ENCODE measurements at regions not wholly inside any gene's neighbourhood (a gene's known extent, or its start where the extent isn't known, plus 50 kb on each side); places are given as distances from the start of the nearest gene placed in this dataset.

DNA sequence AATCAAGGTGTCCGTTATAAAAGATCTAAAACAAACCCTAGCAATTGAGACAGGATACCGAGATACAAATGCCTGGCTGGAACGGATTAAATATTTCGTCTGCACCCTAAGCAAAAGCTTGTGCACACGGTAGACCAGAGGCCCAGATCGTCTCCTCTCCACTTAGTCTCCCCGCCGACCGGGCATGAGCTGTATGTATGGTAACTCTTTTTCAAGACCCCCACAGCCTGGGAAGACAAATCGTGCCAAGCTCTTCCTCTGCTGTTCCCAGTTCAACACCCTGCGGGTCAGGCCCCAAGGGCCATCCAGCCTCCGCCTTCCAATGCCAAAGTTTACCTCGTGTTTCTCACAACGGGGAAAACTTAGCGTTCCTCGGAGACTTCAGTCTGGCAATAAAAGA lies 285.7 kb upstream of the GALNT17 start:
- no peaks in the 10 kb centered on the region for H3K27me3 ChIP-seq (ENCODE audit: control insufficient read depth in 3 of 3, insufficient read depth in 3 of 3, low read length in 2 of 3)
- H3K4me3 ChIP-seq = no peak overlapping the region
- no peak overlapping the region for H3K9ac ChIP-seq (ENCODE audit: insufficient read depth in 1 of 2, low read length in 2 of 2)
- no peaks in the 10 kb centered on the region for H3K9me3 ChIP-seq (ENCODE audit: control insufficient read depth in 4 of 4, insufficient read depth in 3 of 4, low read length in 3 of 4)
- H3K36me3 ChIP-seq (ENCODE audit: control insufficient read depth in 4 of 4, insufficient read depth in 4 of 4, low read length in 4 of 4) = no peaks in the 10 kb centered on the region
- WGBS, 2 donors = 91 to 92% methylated on average over 16 of the region's 16 CpGs
- TF ChIP-seq, protein P1, sequence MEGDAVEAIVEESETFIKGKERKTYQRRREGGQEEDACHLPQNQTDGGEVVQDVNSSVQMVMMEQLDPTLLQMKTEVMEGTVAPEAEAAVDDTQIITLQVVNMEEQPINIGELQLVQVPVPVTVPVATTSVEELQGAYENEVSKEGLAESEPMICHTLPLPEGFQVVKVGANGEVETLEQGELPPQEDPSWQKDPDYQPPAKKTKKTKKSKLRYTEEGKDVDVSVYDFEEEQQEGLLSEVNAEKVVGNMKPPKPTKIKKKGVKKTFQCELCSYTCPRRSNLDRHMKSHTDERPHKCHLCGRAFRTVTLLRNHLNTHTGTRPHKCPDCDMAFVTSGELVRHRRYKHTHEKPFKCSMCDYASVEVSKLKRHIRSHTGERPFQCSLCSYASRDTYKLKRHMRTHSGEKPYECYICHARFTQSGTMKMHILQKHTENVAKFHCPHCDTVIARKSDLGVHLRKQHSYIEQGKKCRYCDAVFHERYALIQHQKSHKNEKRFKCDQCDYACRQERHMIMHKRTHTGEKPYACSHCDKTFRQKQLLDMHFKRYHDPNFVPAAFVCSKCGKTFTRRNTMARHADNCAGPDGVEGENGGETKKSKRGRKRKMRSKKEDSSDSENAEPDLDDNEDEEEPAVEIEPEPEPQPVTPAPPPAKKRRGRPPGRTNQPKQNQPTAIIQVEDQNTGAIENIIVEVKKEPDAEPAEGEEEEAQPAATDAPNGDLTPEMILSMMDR (IDR thresholded peaks at IDR 0.05; ENCODE audit: control extremely low read depth, extremely low read depth) = no peak
- H3K27ac ChIP-seq (ENCODE audit: low read depth in 1 of 2, low read length in 1 of 2) = no peak overlapping the region
- no peaks in the 10 kb centered on the region for H3K4me1 ChIP-seq (ENCODE audit: control insufficient read depth in 5 of 5, insufficient read depth in 5 of 5, low read length in 5 of 5)
- ATAC-seq (ENCODE audit: insufficient read depth, low FRiP score) (no peak), DNase-seq (no peak)

DNA sequence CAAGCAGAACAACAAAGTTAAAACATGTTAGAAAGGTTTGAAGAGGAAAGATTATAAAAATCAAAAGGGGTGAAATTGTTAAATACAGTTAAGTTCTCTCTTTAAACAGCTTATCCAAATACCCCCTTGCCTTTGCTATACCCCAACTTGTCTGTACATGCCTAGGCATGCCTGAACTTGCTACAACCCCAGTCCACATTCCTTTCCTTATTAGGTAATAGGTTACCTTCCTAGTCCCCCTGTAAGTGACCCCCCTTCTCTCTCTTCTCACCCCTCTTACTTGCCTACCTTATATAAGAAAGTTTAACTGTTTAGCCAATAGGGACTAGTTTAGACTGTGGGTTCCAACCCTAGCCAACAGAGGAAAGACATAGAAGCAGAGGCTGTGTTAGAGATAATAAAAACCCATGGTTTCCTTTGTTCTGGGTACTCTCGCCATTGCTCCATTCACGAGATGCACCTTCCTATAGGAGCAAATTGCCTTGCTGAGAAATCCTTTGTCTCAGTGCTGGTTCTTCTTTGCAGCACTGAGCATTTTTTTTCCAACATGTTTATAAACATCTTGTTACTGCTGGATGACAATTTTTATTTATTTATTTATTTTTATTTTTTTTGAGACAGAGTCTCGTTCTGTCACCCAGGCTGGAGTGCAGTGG lies 282.2 kb upstream of the GALNT17 start:
- DNase-seq = no peak
- no peak overlapping the region for H3K27ac ChIP-seq (ENCODE audit: low read depth in 1 of 2, low read length in 1 of 2)
- 88 to 91% methylated on average over 3 of the region's 3 CpGs for WGBS, 2 donors
- ATAC-seq (ENCODE audit: insufficient read depth, low FRiP score) = no peak
- TF ChIP-seq, protein P1 (IDR thresholded peaks at IDR 0.05; ENCODE audit: control extremely low read depth, extremely low read depth) = no peak
- peaks cover 0 to 1% (median 0%) of the 10 kb centered on the region in 4 donors for H3K9me3 ChIP-seq (ENCODE audit: control insufficient read depth in 4 of 4, insufficient read depth in 3 of 4, low read length in 3 of 4)
- H3K9ac ChIP-seq (ENCODE audit: insufficient read depth in 1 of 2, low read length in 2 of 2) = no peak overlapping the region
- H3K36me3 ChIP-seq (ENCODE audit: control insufficient read depth in 4 of 4, insufficient read depth in 4 of 4, low read length in 4 of 4) = no peaks in the 10 kb centered on the region
- no peak overlapping the region for H3K4me3 ChIP-seq
- H3K27me3 ChIP-seq (ENCODE audit: control insufficient read depth in 3 of 3, insufficient read depth in 3 of 3, low read length in 2 of 3) = no peaks in the 10 kb centered on the region
- H3K4me1 ChIP-seq (ENCODE audit: control insufficient read depth in 5 of 5, insufficient read depth in 5 of 5, low read length in 5 of 5) = no peaks in the 10 kb centered on the region

DNA sequence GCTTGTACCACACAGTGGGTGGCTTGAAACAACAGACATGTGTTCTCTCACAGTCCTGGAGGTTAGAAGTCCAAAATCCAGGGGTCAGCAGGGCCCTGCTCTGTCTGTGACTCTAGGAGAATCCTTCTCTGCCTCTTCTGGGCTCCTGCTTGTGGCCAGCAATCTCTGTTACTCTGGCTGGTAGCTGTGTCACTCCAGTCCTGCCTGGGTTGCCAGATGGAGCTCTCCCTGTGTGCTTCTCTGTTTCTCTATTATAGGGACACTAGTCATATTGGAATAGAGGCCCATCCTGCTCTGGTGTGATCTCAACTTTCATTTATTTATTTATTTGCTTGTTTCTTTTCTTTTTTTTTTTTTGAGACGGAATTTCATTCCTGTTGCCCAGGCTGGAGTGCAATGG lies 276.6 kb upstream of the GALNT17 start:
- Histone ChIP-seq H3K9ac (ENCODE audit: insufficient read depth in 1 of 2, low read length in 2 of 2) (no peak overlapping the region), H3K27me3 (ENCODE audit: control insufficient read depth in 3 of 3, insufficient read depth in 3 of 3, low read length in 2 of 3) (no peaks in the 10 kb centered on the region), H3K9me3 (ENCODE audit: control insufficient read depth in 4 of 4, insufficient read depth in 3 of 4, low read length in 3 of 4) (peaks cover 0 to 3% (median 0%) of the 10 kb centered on the region in 4 donors), H3K27ac (ENCODE audit: low read depth in 1 of 2, low read length in 1 of 2) (no peak overlapping the region), H3K4me3 (no peak overlapping the region), H3K4me1 (ENCODE audit: control insufficient read depth in 5 of 5, insufficient read depth in 5 of 5, low read length in 5 of 5) (no peaks in the 10 kb centered on the region), H3K36me3 (ENCODE audit: control insufficient read depth in 4 of 4, insufficient read depth in 4 of 4, low read length in 4 of 4) (no peaks in the 10 kb centered on the region)
- ATAC-seq (ENCODE audit: insufficient read depth, low FRiP score) (no peak), DNase-seq (no peak)
- WGBS, 2 donors = 75 to 83% methylated on average over 1 of the region's 1 CpG
- TF ChIP-seq, protein P1 (IDR thresholded peaks at IDR 0.05; ENCODE audit: control extremely low read depth, extremely low read depth) = no peak
